IMR-90 (cell line): ENCODE measurements at regions not wholly inside any gene's neighbourhood (a gene's known extent, or its start where the extent isn't known, plus 50 kb on each side); places are given as distances from the start of the nearest gene placed in this dataset.

ENCODE experiments used
- ATAC-seq: fragments of 200-7000 bp; cut with Tn5 transposase; 2 replicates; pipeline ENCODE4 v1.9.1; 2020; ENCODE audit warnings: low read depth, mild to moderate bottlenecking, moderate library complexity
- BruUV-seq: library from RNA; stranded (reverse); fragments of 400-500 nt; replicated peaks from 2 replicates; lab custom pipeline; 2021; lab: Mats Ljungman, UMichigan
- CTCF ChIA-PET: fragments of 300-600 bp; formaldehyde crosslinking; extraction: SDS; loops from one replicate; lab custom pipeline; 2021; ENCODE audit warnings: antibody characterized with exemption; lab: Yijun Ruan, JAX
- POLR2A ChIA-PET: fragments of 300-600 bp; sonication (Branson Sonifier 250); formaldehyde crosslinking; loops from one replicate; lab custom pipeline; 2022; ENCODE audit warnings: antibody characterized with exemption; ENCODE audit not compliant: unreplicated experiment; lab: Charles Lee
- DNase-seq: peaks from one replicate; pipeline ENCODE4 v3.0.0; 2013
- H2AFZ ChIP-seq: replicated peaks from 2 replicates; pipeline ENCODE3; 2013; ENCODE audit warnings: low read length, mild to moderate bottlenecking; ENCODE audit not compliant: poor library complexity
- H2AK5ac ChIP-seq: 2 replicates; pipeline ENCODE4 v1.6.1; 2013; ENCODE audit warnings: low read depth, low read length, inconsistent platforms
- H2AK9ac ChIP-seq: replicated peaks from 2 replicates; pipeline ENCODE3; 2013; ENCODE audit warnings: mild to moderate bottlenecking, low read depth, low read length, moderate library complexity; ENCODE audit not compliant: poor library complexity
- H2BK120ac ChIP-seq: 2 replicates; pipeline ENCODE4 v1.6.1; 2013; ENCODE audit warnings: low read depth, low read length, inconsistent platforms
- H2BK15ac ChIP-seq: 3 replicates; pipeline ENCODE4 v1.6.1; 2013; ENCODE audit warnings: low read depth, low read length, inconsistent platforms
- H2BK20ac ChIP-seq: 2 replicates; pipeline ENCODE4 v1.6.1; 2013; ENCODE audit warnings: low read depth, mild to moderate bottlenecking, inconsistent platforms, low read length, moderate library complexity
- H2BK5ac ChIP-seq: 2 replicates; pipeline ENCODE4 v1.6.1; 2013; ENCODE audit warnings: mild to moderate bottlenecking, low read depth, low read length, inconsistent platforms; ENCODE audit not compliant: poor library complexity, severe bottlenecking
- H3K14ac ChIP-seq: replicated peaks from 2 replicates; pipeline ENCODE4 v1.6.1; 2013; ENCODE audit warnings: low read depth, low read length, inconsistent platforms
- H3K18ac ChIP-seq: 2 replicates; pipeline ENCODE4 v1.6.1; 2013; ENCODE audit warnings: low read depth, low read length, control low read depth
- H3K23ac ChIP-seq: 2 replicates; pipeline ENCODE4 v1.6.1; 2013; ENCODE audit warnings: low read depth, low read length, inconsistent platforms
- H3K27ac ChIP-seq: 2 replicates; pipeline ENCODE4 v1.5.1; 2013; ENCODE audit warnings: mild to moderate bottlenecking, control low read depth, low read length; ENCODE audit not compliant: insufficient read depth
- H3K27me3 ChIP-seq: 2 replicates; pipeline ENCODE4 v1.6.1; 2013; ENCODE audit warnings: low read length; ENCODE audit not compliant: control insufficient read depth, insufficient read depth
- H3K36me3 ChIP-seq: 2 replicates; pipeline ENCODE4 v1.6.1; 2013; ENCODE audit warnings: low read length, mixed read lengths; ENCODE audit not compliant: control insufficient read depth, insufficient read depth
- H3K4ac ChIP-seq: 2 replicates; pipeline ENCODE4 v1.6.1; 2013; ENCODE audit warnings: low read depth, low read length, inconsistent platforms
- H3K4me1 ChIP-seq: 2 replicates; pipeline ENCODE4 v1.6.1; 2013; ENCODE audit warnings: low read length, mixed read lengths; ENCODE audit not compliant: control insufficient read depth, insufficient read depth
- H3K4me2 ChIP-seq: 2 replicates; pipeline ENCODE4 v1.6.1; 2013; ENCODE audit warnings: low read depth, mild to moderate bottlenecking, control low read depth, low read length, moderate library complexity
- H3K4me3 ChIP-seq: 2 replicates; pipeline ENCODE4 v1.5.1; 2013; ENCODE audit warnings: low read depth, mild to moderate bottlenecking, control low read depth, low read length, moderate library complexity; ENCODE audit not compliant: insufficient read depth
- H3K56ac ChIP-seq: 2 replicates; pipeline ENCODE4 v1.6.1; 2013; ENCODE audit warnings: low read length, inconsistent platforms; ENCODE audit not compliant: insufficient read depth; ENCODE audit errors: extremely low read depth
- H3K79me1 ChIP-seq, 2 experiments: 2 replicates each; pipeline ENCODE4 v1.6.1; 2013; ENCODE audit warnings: low read length in 2 of 2, inconsistent platforms in 1 of 2, low read depth in 1 of 2
- H3K9ac ChIP-seq: 2 replicates; pipeline ENCODE4 v1.6.1; 2013; ENCODE audit warnings: low read depth, low read length, control low read depth
- H3K9me1 ChIP-seq: 2 replicates; pipeline ENCODE4 v1.6.1; 2013; ENCODE audit warnings: low read length, inconsistent platforms; ENCODE audit not compliant: insufficient read depth
- H3K9me3 ChIP-seq: 2 replicates; pipeline ENCODE4 v1.6.1; 2013; ENCODE audit warnings: low read length; ENCODE audit not compliant: control insufficient read depth, insufficient read depth
- H4K20me1 ChIP-seq: 2 replicates; pipeline ENCODE4 v1.6.1; 2013; ENCODE audit warnings: low read length, inconsistent platforms; ENCODE audit not compliant: insufficient read depth
- H4K5ac ChIP-seq: 2 replicates; pipeline ENCODE4 v1.6.1; 2013; ENCODE audit warnings: mild to moderate bottlenecking, low read depth, low read length, control low read depth
- H4K8ac ChIP-seq, 2 experiments: 2 replicates each; pipeline ENCODE4 v1.6.1; 2013; ENCODE audit warnings: low read depth in 2 of 2, low read length in 2 of 2, control low read depth in 1 of 2, inconsistent platforms in 1 of 2
- H4K91ac ChIP-seq: 2 replicates; pipeline ENCODE4 v1.6.1; 2013; ENCODE audit warnings: low read depth, low read length, inconsistent platforms; ENCODE audit not compliant: insufficient read depth
- BHLHE40 ChIP-seq: fragments of 150-350 bp; IDR thresholded peaks from 2 replicates; pipeline ENCODE4 v1.6.1; 2016; ENCODE audit warnings: mild to moderate bottlenecking, low read depth, low read length
- CEBPB ChIP-seq: IDR thresholded peaks from 2 replicates; pipeline ENCODE4 v1.6.1; 2012; ENCODE audit warnings: low read depth, low read length, improper control_type of control experiment
- CHD1 ChIP-seq: IDR thresholded peaks from 2 replicates; pipeline ENCODE4 v1.6.1; 2012; ENCODE audit warnings: low read depth, low read length, improper control_type of control experiment
- CTCF ChIP-seq: conservative IDR thresholded peaks from 2 replicates; pipeline ENCODE4 v1.5.1; 2012; ENCODE audit warnings: mild to moderate bottlenecking, low read depth, low read length, improper control_type of control experiment
- ELK1 ChIP-seq: fragments of 150-350 bp; IDR thresholded peaks from 2 replicates; pipeline ENCODE4 v1.6.1; 2016; ENCODE audit warnings: low read depth, mild to moderate bottlenecking, low read length, moderate library complexity, borderline replicate concordance
- FOS ChIP-seq: fragments of 150-350 bp; IDR thresholded peaks from 2 replicates; pipeline ENCODE4 v1.6.1; 2016; ENCODE audit warnings: low read depth, low read length
- MAFK ChIP-seq: IDR thresholded peaks from 2 replicates; pipeline ENCODE4 v1.6.1; 2012; ENCODE audit warnings: low read depth, low read length, improper control_type of control experiment
- MAZ ChIP-seq: IDR thresholded peaks from 2 replicates; pipeline ENCODE4 v1.6.1; 2012; ENCODE audit warnings: low read depth, mild to moderate bottlenecking, low read length, improper control_type of control experiment, moderate library complexity, borderline replicate concordance
- MXI1 ChIP-seq: IDR thresholded peaks from 2 replicates; pipeline ENCODE4 v1.6.1; 2012; ENCODE audit warnings: low read depth, mild to moderate bottlenecking, low read length, moderate library complexity, borderline replicate concordance
- NFE2L2 ChIP-seq: fragments of 150-350 bp; IDR thresholded peaks from 2 replicates; pipeline ENCODE4 v1.6.1; 2016; ENCODE audit warnings: low read depth, mild to moderate bottlenecking, low read length
- POLR2A ChIP-seq: IDR thresholded peaks from 2 replicates; pipeline ENCODE4 v1.6.1; 2012; ENCODE audit warnings: mild to moderate bottlenecking, low read depth, low read length
- RAD21 ChIP-seq: IDR thresholded peaks from 2 replicates; pipeline ENCODE4 v1.6.1; 2012; ENCODE audit warnings: low read length, improper control_type of control experiment
- RCOR1 ChIP-seq: IDR thresholded peaks from 2 replicates; pipeline ENCODE4 v1.6.1; 2012; ENCODE audit warnings: mild to moderate bottlenecking, low read length, improper control_type of control experiment; ENCODE audit not compliant: insufficient replicate concordance
- RFX5 ChIP-seq: IDR thresholded peaks from 2 replicates; pipeline ENCODE4 v1.8.0; 2012; ENCODE audit warnings: low read depth, mild to moderate bottlenecking, low read length, moderate library complexity
- SMC3 ChIP-seq: fragments of 150-350 bp; IDR thresholded peaks from 2 replicates; pipeline ENCODE4 v1.6.1; 2016; ENCODE audit warnings: low read depth, mild to moderate bottlenecking, antibody characterized with exemption, low read length, moderate library complexity
- WGBS, 2 experiments: methylation state at CpG; one replicate each; pipeline versions ENCODE4 v1.1.5 to v1.1.7; 2013; ENCODE audit warnings: missing lambda C conversion rate in 2 of 2; ENCODE audit not compliant: insufficient read length in 1 of 2; ENCODE audit errors: extremely low coverage in 2 of 2; 5-methylcytosine and 5-hydroxymethylcytosine counted together
- dilution Hi-C: fragments of 300-500 bp; cut with HindIII; formaldehyde crosslinking; loops from one replicate; pipeline ENCODE4 v1.14.3; 2018; ENCODE audit warnings: low sequenced_read_pairs; ENCODE audit not compliant: unreplicated experiment
- in situ Hi-C: fragments of 300-500 bp; cut with MboI; formaldehyde crosslinking; loops from 3 replicates; pipeline ENCODE4 v1.14.3; 2019; ENCODE audit warnings: low sequenced_read_pairs, inconsistent platforms, mixed read lengths
- intact Hi-C: fragments of 100-400 bp; cut with micrococcal nuclease; formaldehyde crosslinking; loops from 2 replicates; pipeline ENCODE4 v1.10.0; 2022
- TF ChIP-seq, protein P1 (sequence below): fragments of 150-350 bp; IDR thresholded peaks from 2 replicates; pipeline ENCODE4 v1.6.1; 2017; ENCODE audit warnings: mild to moderate bottlenecking, antibody characterized with exemption, low read length, low read depth

DNA sequence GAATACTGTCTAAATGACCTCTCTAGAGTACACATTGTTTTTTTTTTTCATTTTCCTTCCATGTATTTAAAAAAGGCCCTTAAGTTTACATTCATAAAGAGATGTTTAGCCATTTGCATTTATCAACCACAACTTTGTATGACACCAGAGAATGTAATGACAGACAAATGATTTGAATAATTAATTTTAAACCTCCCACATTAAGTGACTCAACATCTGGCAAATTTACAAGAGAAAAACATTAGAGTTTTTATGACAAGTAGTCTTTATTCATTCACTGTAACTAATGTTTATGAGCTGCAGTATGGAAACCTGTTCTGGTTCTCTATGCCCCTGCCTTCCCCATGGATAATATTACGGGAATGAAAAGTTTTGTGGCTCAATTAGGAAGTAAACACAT lies 1093.8 kb upstream of the CDH9 start:
- Histone ChIP-seq H3K4me2 (no peak overlapping the region), H4K20me1 (no peaks in the 10 kb centered on the region), H3K36me3 (no peaks in the 10 kb centered on the region), H4K5ac (no peak overlapping the region), H3K23ac (no peak overlapping the region), H3K18ac (no peak overlapping the region), H3K9ac (no peak overlapping the region), H4K8ac (no peak overlapping the region), H3K56ac (no peak overlapping the region), H2AK5ac (no peak overlapping the region), H2AFZ (no peak overlapping the region), H2BK5ac (no peak overlapping the region), H3K27me3 (no peaks in the 10 kb centered on the region), H4K91ac (no peak overlapping the region), H3K27ac (no peak overlapping the region), H2AK9ac (no peak overlapping the region), H2BK20ac (no peak overlapping the region), H3K4me3 (no peak overlapping the region), H3K4me1 (no peaks in the 10 kb centered on the region), H3K14ac (no peak overlapping the region), H3K9me1 (no peaks in the 10 kb centered on the region), H3K9me3 (no peaks in the 10 kb centered on the region), H3K79me1 (no peaks in the 10 kb centered on the region), H2BK15ac (no peak overlapping the region), H2BK120ac (no peak overlapping the region), H3K4ac (no peak overlapping the region)
- intact Hi-C loops, result no loop called here
- WGBS, 2 experiments, result no CpG with 5 or more reads among the region's 1 CpG
- CTCF ChIA-PET, result no interaction called here
- DNase-seq (no peak), ATAC-seq (no peak)
- TF ChIP-seq, protein P1, sequence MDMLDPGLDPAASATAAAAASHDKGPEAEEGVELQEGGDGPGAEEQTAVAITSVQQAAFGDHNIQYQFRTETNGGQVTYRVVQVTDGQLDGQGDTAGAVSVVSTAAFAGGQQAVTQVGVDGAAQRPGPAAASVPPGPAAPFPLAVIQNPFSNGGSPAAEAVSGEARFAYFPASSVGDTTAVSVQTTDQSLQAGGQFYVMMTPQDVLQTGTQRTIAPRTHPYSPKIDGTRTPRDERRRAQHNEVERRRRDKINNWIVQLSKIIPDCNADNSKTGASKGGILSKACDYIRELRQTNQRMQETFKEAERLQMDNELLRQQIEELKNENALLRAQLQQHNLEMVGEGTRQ, result no peak
- TF ChIP-seq RFX5 (no peak), CHD1 (no peak), BHLHE40 (no peak), ELK1 (no peak), MAZ (no peak), CEBPB (no peak), NFE2L2 (no peak), MXI1 (no peak), SMC3 (no peak), CTCF (no peak), RAD21 (no peak), FOS (no peak), POLR2A (no peak), RCOR1 (no peak), MAFK (no peak)
- in situ Hi-C loops, result no loop called here
- dilution Hi-C loops, result no loop called here
- POLR2A ChIA-PET, result no interaction called here
- BruUV-seq, result no TSS peak
